ENCODE measurements at regions not wholly inside any gene's neighbourhood (a gene's known extent, or its start where the extent isn't known, plus 50 kb on each side); places are given as distances from the start of the nearest gene placed in this dataset.

DNA sequence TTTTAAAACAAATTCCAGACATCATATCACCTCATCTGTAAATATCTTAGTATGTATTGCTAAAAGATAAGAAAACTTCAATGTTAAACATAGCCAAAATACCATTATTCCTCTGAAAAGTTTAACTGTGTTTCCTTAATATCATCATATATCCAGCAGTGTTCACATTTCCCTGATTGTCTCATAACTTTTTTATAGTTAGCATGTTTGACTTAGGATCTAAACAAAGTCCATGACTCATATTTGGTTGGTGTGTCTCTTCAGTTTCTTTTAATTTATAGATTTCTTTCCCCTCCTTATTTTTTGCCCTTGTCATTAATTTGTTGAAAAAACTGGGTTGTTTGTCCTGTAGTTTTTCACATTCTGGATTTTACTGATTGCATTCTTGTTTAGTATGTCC lies 163.0 kb downstream of the RPS12 start:
- Mint-ChIP-seq H3K9me3 (peaks cover 12% of the 10 kb centered on the region), H3K4me1 (peaks cover 21% of the 10 kb centered on the region), H3K36me3 (ENCODE audit: low read depth) (peaks cover 3% of the 10 kb centered on the region), H3K27ac (no peak overlapping the region), H3K4me3 (no peak overlapping the region), H3K27me3 (ENCODE audit: low read depth, poor library complexity) (peaks cover 4% of the 10 kb centered on the region)
- DNase-seq = no peak
- TF ChIP-seq, protein P1, sequence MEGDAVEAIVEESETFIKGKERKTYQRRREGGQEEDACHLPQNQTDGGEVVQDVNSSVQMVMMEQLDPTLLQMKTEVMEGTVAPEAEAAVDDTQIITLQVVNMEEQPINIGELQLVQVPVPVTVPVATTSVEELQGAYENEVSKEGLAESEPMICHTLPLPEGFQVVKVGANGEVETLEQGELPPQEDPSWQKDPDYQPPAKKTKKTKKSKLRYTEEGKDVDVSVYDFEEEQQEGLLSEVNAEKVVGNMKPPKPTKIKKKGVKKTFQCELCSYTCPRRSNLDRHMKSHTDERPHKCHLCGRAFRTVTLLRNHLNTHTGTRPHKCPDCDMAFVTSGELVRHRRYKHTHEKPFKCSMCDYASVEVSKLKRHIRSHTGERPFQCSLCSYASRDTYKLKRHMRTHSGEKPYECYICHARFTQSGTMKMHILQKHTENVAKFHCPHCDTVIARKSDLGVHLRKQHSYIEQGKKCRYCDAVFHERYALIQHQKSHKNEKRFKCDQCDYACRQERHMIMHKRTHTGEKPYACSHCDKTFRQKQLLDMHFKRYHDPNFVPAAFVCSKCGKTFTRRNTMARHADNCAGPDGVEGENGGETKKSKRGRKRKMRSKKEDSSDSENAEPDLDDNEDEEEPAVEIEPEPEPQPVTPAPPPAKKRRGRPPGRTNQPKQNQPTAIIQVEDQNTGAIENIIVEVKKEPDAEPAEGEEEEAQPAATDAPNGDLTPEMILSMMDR (IDR thresholded peaks at IDR 0.05) = no peak

DNA sequence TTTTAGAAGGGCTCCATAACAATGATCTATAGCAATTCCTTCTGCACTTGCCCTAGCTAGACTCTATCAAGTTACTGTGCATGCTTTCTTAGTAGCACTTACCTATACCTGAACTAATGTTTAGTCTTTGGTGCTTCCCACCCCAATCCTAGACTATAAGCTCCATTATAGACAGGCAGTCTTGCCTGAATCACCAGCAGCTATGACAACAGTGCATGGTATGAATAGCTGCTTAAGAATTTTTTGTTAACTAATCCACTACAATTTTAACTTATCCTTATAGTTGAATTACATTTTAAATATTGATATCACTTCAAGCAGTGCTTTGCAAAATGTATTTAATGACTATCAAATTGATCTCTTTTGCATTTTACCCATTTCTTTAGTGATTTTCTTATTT lies 164.3 kb downstream of the RPS12 start:
- peaks cover 4% of the 10 kb centered on the region for H3K27me3 Mint-ChIP-seq (ENCODE audit: low read depth, poor library complexity)
- no peak overlapping the region for H3K27ac Mint-ChIP-seq
- TF ChIP-seq, protein P1 (IDR thresholded peaks at IDR 0.05) = no peak
- no peak overlapping the region for H3K4me3 Mint-ChIP-seq
- no peak for DNase-seq
- peaks cover 22% of the 10 kb centered on the region for H3K9me3 Mint-ChIP-seq
- H3K36me3 Mint-ChIP-seq (ENCODE audit: low read depth) = peaks cover 6% of the 10 kb centered on the region
- peaks cover 8% of the 10 kb centered on the region for H3K4me1 Mint-ChIP-seq

DNA sequence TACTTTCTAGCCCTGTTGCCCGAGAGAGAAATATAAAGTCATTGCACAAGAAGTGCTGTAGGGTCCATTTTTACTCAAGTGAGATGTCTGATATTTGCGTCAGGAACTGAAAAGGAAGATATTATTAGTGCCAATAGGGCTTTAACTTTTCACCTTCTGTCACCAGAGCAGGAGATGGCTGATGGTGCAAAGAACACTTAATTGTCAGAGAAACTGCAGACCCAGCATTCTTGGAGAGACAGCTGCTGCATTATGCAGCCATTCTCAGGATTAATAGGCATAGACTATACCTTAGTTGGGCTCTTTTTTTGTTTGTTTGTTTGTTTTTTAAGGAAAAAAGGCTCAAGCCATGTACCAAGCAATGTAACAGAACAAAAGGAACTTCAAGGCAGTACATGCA lies 179.4 kb downstream of the RPS12 start:
- TF ChIP-seq, protein P1 (IDR thresholded peaks at IDR 0.05) = no peak
- Mint-ChIP-seq H3K4me3 (no peak overlapping the region), H3K4me1 (peaks cover 5% of the 10 kb centered on the region), H3K27me3 (ENCODE audit: low read depth, poor library complexity) (peaks cover 3% of the 10 kb centered on the region), H3K9me3 (peaks cover 6% of the 10 kb centered on the region), H3K27ac (no peak overlapping the region), H3K36me3 (ENCODE audit: low read depth) (peaks cover 5% of the 10 kb centered on the region)
- DNase-seq = no peak

DNA sequence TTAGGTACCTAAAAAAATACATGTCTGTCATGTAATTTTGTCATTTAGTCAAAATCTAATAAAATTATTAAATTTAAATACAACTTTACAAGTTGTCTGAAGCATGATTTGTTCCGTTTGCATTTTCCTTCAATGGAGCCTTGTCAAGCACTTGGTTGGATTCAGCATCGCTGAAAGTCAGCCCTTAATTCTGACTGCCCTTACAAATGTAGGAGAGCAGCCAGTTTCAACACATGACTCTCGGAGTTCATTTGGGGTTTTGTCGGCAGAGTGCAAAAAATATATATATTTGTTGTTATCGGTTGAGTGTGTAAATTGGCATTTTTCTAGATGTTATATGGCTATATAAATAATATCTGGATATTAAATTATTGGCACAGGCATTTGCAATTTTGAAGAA lies 180.6 kb downstream of the RPS12 start:
- no peak for DNase-seq
- Mint-ChIP-seq H3K36me3 (ENCODE audit: low read depth) (peaks cover under 1% of the 10 kb centered on the region), H3K9me3 (peaks cover under 1% of the 10 kb centered on the region), H3K4me1 (peaks cover 5% of the 10 kb centered on the region), H3K4me3 (no peak overlapping the region), H3K27ac (no peak overlapping the region), H3K27me3 (ENCODE audit: low read depth, poor library complexity) (peaks cover under 1% of the 10 kb centered on the region)
- TF ChIP-seq, protein P1 (IDR thresholded peaks at IDR 0.05) = no peak

DNA sequence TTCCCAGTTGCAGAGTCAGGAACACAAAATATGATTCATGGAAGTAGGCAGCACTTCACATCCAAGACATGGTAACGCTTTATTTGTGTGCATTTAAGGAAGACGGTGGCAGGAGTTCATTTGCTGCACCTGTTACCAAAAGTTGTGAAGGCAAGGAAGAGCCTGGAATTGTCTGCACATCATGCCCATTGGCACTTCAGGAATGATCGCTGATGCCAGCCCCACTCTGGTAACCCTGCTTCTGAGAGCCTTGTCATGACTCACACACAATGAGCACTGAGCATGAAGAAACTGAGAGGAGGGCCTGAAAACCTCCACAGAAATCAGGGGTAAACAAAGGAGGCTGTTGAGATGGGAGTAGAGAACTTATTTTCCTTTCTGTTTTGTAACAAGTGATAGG lies 181.1 kb downstream of the RPS12 start:
- H3K4me1 Mint-ChIP-seq = peaks cover 5% of the 10 kb centered on the region
- no peak overlapping the region for H3K4me3 Mint-ChIP-seq
- H3K27ac Mint-ChIP-seq = no peak overlapping the region
- TF ChIP-seq, protein P1 (IDR thresholded peaks at IDR 0.05) = no peak
- no peaks in the 10 kb centered on the region for H3K27me3 Mint-ChIP-seq (ENCODE audit: low read depth, poor library complexity)
- peaks cover 2% of the 10 kb centered on the region for H3K9me3 Mint-ChIP-seq
- no peak for DNase-seq
- H3K36me3 Mint-ChIP-seq (ENCODE audit: low read depth) = no peaks in the 10 kb centered on the region

DNA sequence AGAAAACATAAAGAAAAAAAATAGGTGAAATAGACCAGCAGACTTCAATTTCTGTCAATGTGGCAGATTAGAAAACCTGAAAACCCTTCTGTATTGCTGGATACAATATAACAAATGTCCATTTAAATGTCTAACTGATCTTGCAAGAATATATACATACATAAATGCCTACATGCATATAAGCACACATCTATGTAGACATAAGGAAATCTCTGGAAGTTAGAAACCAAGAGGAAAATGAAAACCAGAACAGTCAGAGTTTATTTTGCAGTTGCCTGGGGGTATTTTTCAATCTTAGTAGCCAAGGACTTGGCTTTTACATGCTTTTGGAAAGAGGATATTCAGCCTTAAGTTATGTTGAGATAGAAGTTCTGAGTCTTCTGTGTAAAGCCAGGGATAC lies 184.0 kb downstream of the RPS12 start:
- Mint-ChIP-seq H3K27ac (no peak overlapping the region), H3K4me3 (no peak overlapping the region), H3K4me1 (peaks cover 5% of the 10 kb centered on the region), H3K27me3 (ENCODE audit: low read depth, poor library complexity) (no peaks in the 10 kb centered on the region), H3K36me3 (ENCODE audit: low read depth) (no peaks in the 10 kb centered on the region), H3K9me3 (peaks cover 19% of the 10 kb centered on the region)
- DNase-seq = no peak
- TF ChIP-seq, protein P1 (IDR thresholded peaks at IDR 0.05) = no peak
